ENCODE measurements at regions not wholly inside any gene's neighbourhood (a gene's known extent, or its start where the extent isn't known, plus 50 kb on each side); places are given as distances from the start of the nearest gene placed in this dataset.

- TF ChIP-seq POLR2AphosphoS5 (IDR thresholded peaks at IDR 0.05; ENCODE audit: low read depth, low read length): no peak
- TF ChIP-seq TAF1 (IDR thresholded peaks at IDR 0.05; ENCODE audit: low read depth, low read length): no peak
Observed at GRCh38 chr1:234768569-234769283, 158.7 kb upstream of the IRF2BP2 start.
